IMR-90 (cell line): ENCODE measurements at regions not wholly inside any gene's neighbourhood (a gene's known extent, or its start where the extent isn't known, plus 50 kb on each side); places are given as distances from the start of the nearest gene placed in this dataset.

Experiments
- ATAC-seq: fragments of 200-7000 bp; cut with Tn5 transposase; 2 replicates; pipeline ENCODE4 v1.9.1; 2020; ENCODE audit warnings: low read depth, mild to moderate bottlenecking, moderate library complexity
- BruUV-seq: library from RNA; stranded (reverse); fragments of 400-500 nt; replicated peaks from 2 replicates; lab custom pipeline; 2021; lab: Mats Ljungman, UMichigan
- CTCF ChIA-PET: fragments of 300-600 bp; formaldehyde crosslinking; extraction: SDS; loops from one replicate; lab custom pipeline; 2021; ENCODE audit warnings: antibody characterized with exemption; lab: Yijun Ruan, JAX
- POLR2A ChIA-PET: fragments of 300-600 bp; sonication (Branson Sonifier 250); formaldehyde crosslinking; loops from one replicate; lab custom pipeline; 2022; ENCODE audit warnings: antibody characterized with exemption; ENCODE audit not compliant: unreplicated experiment; lab: Charles Lee
- DNase-seq: peaks from one replicate; pipeline ENCODE4 v3.0.0; 2013
- H2AFZ ChIP-seq: replicated peaks from 2 replicates; pipeline ENCODE3; 2013; ENCODE audit warnings: low read length, mild to moderate bottlenecking; ENCODE audit not compliant: poor library complexity
- H2AK5ac ChIP-seq: 2 replicates; pipeline ENCODE4 v1.6.1; 2013; ENCODE audit warnings: low read depth, low read length, inconsistent platforms
- H2AK9ac ChIP-seq: replicated peaks from 2 replicates; pipeline ENCODE3; 2013; ENCODE audit warnings: mild to moderate bottlenecking, low read depth, low read length, moderate library complexity; ENCODE audit not compliant: poor library complexity
- H2BK120ac ChIP-seq: 2 replicates; pipeline ENCODE4 v1.6.1; 2013; ENCODE audit warnings: low read depth, low read length, inconsistent platforms
- H2BK15ac ChIP-seq: 3 replicates; pipeline ENCODE4 v1.6.1; 2013; ENCODE audit warnings: low read depth, low read length, inconsistent platforms
- H2BK20ac ChIP-seq: 2 replicates; pipeline ENCODE4 v1.6.1; 2013; ENCODE audit warnings: low read depth, mild to moderate bottlenecking, inconsistent platforms, low read length, moderate library complexity
- H2BK5ac ChIP-seq: 2 replicates; pipeline ENCODE4 v1.6.1; 2013; ENCODE audit warnings: mild to moderate bottlenecking, low read depth, low read length, inconsistent platforms; ENCODE audit not compliant: poor library complexity, severe bottlenecking
- H3K14ac ChIP-seq: replicated peaks from 2 replicates; pipeline ENCODE4 v1.6.1; 2013; ENCODE audit warnings: low read depth, low read length, inconsistent platforms
- H3K18ac ChIP-seq: 2 replicates; pipeline ENCODE4 v1.6.1; 2013; ENCODE audit warnings: low read depth, low read length, control low read depth
- H3K23ac ChIP-seq: 2 replicates; pipeline ENCODE4 v1.6.1; 2013; ENCODE audit warnings: low read depth, low read length, inconsistent platforms
- H3K27ac ChIP-seq: 2 replicates; pipeline ENCODE4 v1.5.1; 2013; ENCODE audit warnings: mild to moderate bottlenecking, control low read depth, low read length; ENCODE audit not compliant: insufficient read depth
- H3K27me3 ChIP-seq: 2 replicates; pipeline ENCODE4 v1.6.1; 2013; ENCODE audit warnings: low read length; ENCODE audit not compliant: control insufficient read depth, insufficient read depth
- H3K36me3 ChIP-seq: 2 replicates; pipeline ENCODE4 v1.6.1; 2013; ENCODE audit warnings: low read length, mixed read lengths; ENCODE audit not compliant: control insufficient read depth, insufficient read depth
- H3K4ac ChIP-seq: 2 replicates; pipeline ENCODE4 v1.6.1; 2013; ENCODE audit warnings: low read depth, low read length, inconsistent platforms
- H3K4me1 ChIP-seq: 2 replicates; pipeline ENCODE4 v1.6.1; 2013; ENCODE audit warnings: low read length, mixed read lengths; ENCODE audit not compliant: control insufficient read depth, insufficient read depth
- H3K4me2 ChIP-seq: 2 replicates; pipeline ENCODE4 v1.6.1; 2013; ENCODE audit warnings: low read depth, mild to moderate bottlenecking, control low read depth, low read length, moderate library complexity
- H3K4me3 ChIP-seq: 2 replicates; pipeline ENCODE4 v1.5.1; 2013; ENCODE audit warnings: low read depth, mild to moderate bottlenecking, control low read depth, low read length, moderate library complexity; ENCODE audit not compliant: insufficient read depth
- H3K56ac ChIP-seq: 2 replicates; pipeline ENCODE4 v1.6.1; 2013; ENCODE audit warnings: low read length, inconsistent platforms; ENCODE audit not compliant: insufficient read depth; ENCODE audit errors: extremely low read depth
- H3K79me1 ChIP-seq, 2 experiments: 2 replicates each; pipeline ENCODE4 v1.6.1; 2013; ENCODE audit warnings: low read length in 2 of 2, inconsistent platforms in 1 of 2, low read depth in 1 of 2
- H3K9ac ChIP-seq: 2 replicates; pipeline ENCODE4 v1.6.1; 2013; ENCODE audit warnings: low read depth, low read length, control low read depth
- H3K9me1 ChIP-seq: 2 replicates; pipeline ENCODE4 v1.6.1; 2013; ENCODE audit warnings: low read length, inconsistent platforms; ENCODE audit not compliant: insufficient read depth
- H3K9me3 ChIP-seq: 2 replicates; pipeline ENCODE4 v1.6.1; 2013; ENCODE audit warnings: low read length; ENCODE audit not compliant: control insufficient read depth, insufficient read depth
- H4K20me1 ChIP-seq: 2 replicates; pipeline ENCODE4 v1.6.1; 2013; ENCODE audit warnings: low read length, inconsistent platforms; ENCODE audit not compliant: insufficient read depth
- H4K5ac ChIP-seq: 2 replicates; pipeline ENCODE4 v1.6.1; 2013; ENCODE audit warnings: mild to moderate bottlenecking, low read depth, low read length, control low read depth
- H4K8ac ChIP-seq, 2 experiments: 2 replicates each; pipeline ENCODE4 v1.6.1; 2013; ENCODE audit warnings: low read depth in 2 of 2, low read length in 2 of 2, control low read depth in 1 of 2, inconsistent platforms in 1 of 2
- H4K91ac ChIP-seq: 2 replicates; pipeline ENCODE4 v1.6.1; 2013; ENCODE audit warnings: low read depth, low read length, inconsistent platforms; ENCODE audit not compliant: insufficient read depth
- BHLHE40 ChIP-seq: fragments of 150-350 bp; IDR thresholded peaks from 2 replicates; pipeline ENCODE4 v1.6.1; 2016; ENCODE audit warnings: mild to moderate bottlenecking, low read depth, low read length
- MXI1 ChIP-seq: IDR thresholded peaks from 2 replicates; pipeline ENCODE4 v1.6.1; 2012; ENCODE audit warnings: low read depth, mild to moderate bottlenecking, low read length, moderate library complexity, borderline replicate concordance
- NFE2L2 ChIP-seq: fragments of 150-350 bp; IDR thresholded peaks from 2 replicates; pipeline ENCODE4 v1.6.1; 2016; ENCODE audit warnings: low read depth, mild to moderate bottlenecking, low read length
- WGBS, 2 experiments: methylation state at CpG; one replicate each; pipeline versions ENCODE4 v1.1.5 to v1.1.7; 2013; ENCODE audit warnings: missing lambda C conversion rate in 2 of 2; ENCODE audit not compliant: insufficient read length in 1 of 2; ENCODE audit errors: extremely low coverage in 2 of 2; 5-methylcytosine and 5-hydroxymethylcytosine counted together
- dilution Hi-C: fragments of 300-500 bp; cut with HindIII; formaldehyde crosslinking; loops from one replicate; pipeline ENCODE4 v1.14.3; 2018; ENCODE audit warnings: low sequenced_read_pairs; ENCODE audit not compliant: unreplicated experiment
- in situ Hi-C: fragments of 300-500 bp; cut with MboI; formaldehyde crosslinking; loops from 3 replicates; pipeline ENCODE4 v1.14.3; 2019; ENCODE audit warnings: low sequenced_read_pairs, inconsistent platforms, mixed read lengths
- intact Hi-C: fragments of 100-400 bp; cut with micrococcal nuclease; formaldehyde crosslinking; loops from 2 replicates; pipeline ENCODE4 v1.10.0; 2022
- TF ChIP-seq, protein P1 (sequence below): fragments of 150-350 bp; IDR thresholded peaks from 2 replicates; pipeline ENCODE4 v1.6.1; 2016; ENCODE audit warnings: low read depth, mild to moderate bottlenecking, low read length, moderate library complexity, borderline replicate concordance

DNA sequence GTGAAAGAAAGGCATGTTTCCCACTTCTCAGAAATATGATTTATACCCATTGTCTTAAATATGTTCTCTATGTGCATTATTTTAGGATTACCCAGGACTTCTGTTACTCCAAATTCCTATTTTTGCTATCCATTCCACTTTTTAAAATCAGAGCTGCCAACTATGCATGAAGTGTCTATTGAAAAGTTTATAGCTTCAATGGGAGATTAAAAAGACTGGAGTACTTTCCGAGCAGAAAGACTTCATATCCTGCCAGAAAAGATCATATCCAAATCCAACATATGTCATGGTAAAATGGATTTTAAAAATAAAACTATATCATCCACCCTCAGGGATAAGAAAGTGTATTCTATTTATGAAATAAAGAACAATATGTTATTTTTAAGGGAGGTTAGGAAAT lies 212.7 kb downstream of the COL12A1 start:
- intact Hi-C loops: loop anchor here (5.0 kb wide), 1 partner anchor 214 kb away; the partner anchor contains the start of gene COL12A1
- Histone ChIP-seq H2BK5ac (no peak overlapping the region), H3K36me3 (no peaks in the 10 kb centered on the region), H3K9me1 (no peaks in the 10 kb centered on the region), H3K23ac (no peak overlapping the region), H3K27ac (no peak overlapping the region), H3K27me3 (no peaks in the 10 kb centered on the region), H2AK9ac (no peak overlapping the region), H3K9me3 (no peaks in the 10 kb centered on the region), H4K8ac (no peak overlapping the region), H4K20me1 (no peaks in the 10 kb centered on the region), H2BK120ac (no peak overlapping the region), H3K4ac (no peak overlapping the region), H3K18ac (no peak overlapping the region), H4K5ac (no peak overlapping the region), H2BK15ac (no peak overlapping the region), H3K4me3 (no peak overlapping the region), H2AK5ac (no peak overlapping the region), H3K79me1 (no peaks in the 10 kb centered on the region), H3K56ac (no peak overlapping the region), H2AFZ (no peak overlapping the region), H3K4me2 (no peak overlapping the region), H4K91ac (no peak overlapping the region), H3K14ac (no peak overlapping the region), H2BK20ac (no peak overlapping the region), H3K9ac (no peak overlapping the region), H3K4me1 (no peaks in the 10 kb centered on the region)
- BruUV-seq: no TSS peak
- DNase-seq (no peak), ATAC-seq (no peak)
- in situ Hi-C loops: no loop called here
- POLR2A ChIA-PET: no interaction called here
- CTCF ChIA-PET: interaction anchor here (0.6 kb wide), 1 partner anchor 1250 kb away, joined by 3 read pairs; no protein-coding TSS in a partner anchor
- TF ChIP-seq MXI1 (no peak), NFE2L2 (no peak), BHLHE40 (no peak)
- TF ChIP-seq, protein P1, sequence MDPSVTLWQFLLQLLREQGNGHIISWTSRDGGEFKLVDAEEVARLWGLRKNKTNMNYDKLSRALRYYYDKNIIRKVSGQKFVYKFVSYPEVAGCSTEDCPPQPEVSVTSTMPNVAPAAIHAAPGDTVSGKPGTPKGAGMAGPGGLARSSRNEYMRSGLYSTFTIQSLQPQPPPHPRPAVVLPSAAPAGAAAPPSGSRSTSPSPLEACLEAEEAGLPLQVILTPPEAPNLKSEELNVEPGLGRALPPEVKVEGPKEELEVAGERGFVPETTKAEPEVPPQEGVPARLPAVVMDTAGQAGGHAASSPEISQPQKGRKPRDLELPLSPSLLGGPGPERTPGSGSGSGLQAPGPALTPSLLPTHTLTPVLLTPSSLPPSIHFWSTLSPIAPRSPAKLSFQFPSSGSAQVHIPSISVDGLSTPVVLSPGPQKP: no peak
- dilution Hi-C loops: no loop called here
- WGBS, 2 experiments: no CpG with 5 or more reads among the region's 1 CpG
